ENCODE measurements at regions not wholly inside any gene's neighbourhood (a gene's known extent, or its start where the extent isn't known, plus 50 kb on each side); places are given as distances from the start of the nearest gene placed in this dataset.

DNA sequence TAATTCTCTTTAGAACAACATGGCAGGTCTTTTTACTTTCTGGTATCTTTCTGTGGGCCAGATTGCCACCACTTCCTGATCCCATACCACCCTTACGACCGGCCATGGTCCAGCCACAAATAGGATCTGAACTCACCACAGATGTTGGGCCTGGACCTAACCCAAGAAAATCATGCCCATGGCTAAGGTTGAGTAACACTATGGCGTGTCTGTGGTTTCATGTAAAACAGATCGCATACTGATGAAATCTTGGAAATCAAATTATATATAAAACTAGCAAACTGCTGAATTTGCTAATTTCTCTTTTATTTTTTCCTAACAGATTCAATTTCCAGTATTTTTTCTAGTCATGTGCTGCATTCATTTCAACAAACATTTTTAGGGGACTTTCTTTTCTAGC, 77.2 kb downstream of the CH25H start:
- Histone ChIP-seq H4K20me1 (ENCODE audit: insufficient read depth) (no peaks in the 10 kb centered on the region), H3K27ac (peak overlapping the region; percentile 64), H3K79me2 (ENCODE audit: insufficient read depth) (no peaks in the 10 kb centered on the region), H3K4me3 (peak overlapping the region; percentile 44), H3K9ac (peak overlapping the region; percentile 35; the same call in 1 of the 2 replicates), H3K9me3 (ENCODE audit: low read depth) (no peaks in the 10 kb centered on the region), H3K36me3 (ENCODE audit: low read depth) (no peaks in the 10 kb centered on the region), H3F3A (ENCODE audit: insufficient read depth) (peaks cover 10% of the 10 kb centered on the region; the same call in 1 of the 2 replicates), H2AFZ (no peak overlapping the region; the same call in 1 of the 2 replicates), H3K4me1 (ENCODE audit: insufficient read depth) (peaks cover 20% of the 10 kb centered on the region), H3K4me2 (ENCODE audit: unreplicated experiment) (peak overlapping the region; percentile 88), H3K9me2 (ENCODE audit: insufficient read depth) (no peaks in the 10 kb centered on the region), H3K27me3 (replicated peaks; ENCODE audit: insufficient read depth) (no peaks in the 10 kb centered on the region)
- DNase-seq: peak; percentile 92
- in situ Hi-C loops (cut with MboI): no loop called here
- no peak for TF ChIP-seq EZH2 (IDR thresholded peaks at IDR 0.05; ENCODE audit: insufficient read depth, poor library complexity, severe bottlenecking)
- no peak for TF ChIP-seq EZH2phosphoT487 (IDR thresholded peaks at IDR 0.05; ENCODE audit: insufficient read depth, low read depth)
- WGBS, 2 experiments (ENCODE audit: low coverage in 1 of 2, low lambda C conversion rate in 2 of 2, missing lambda C conversion rate in 2 of 2): 4 to 6% methylated on average over 4 of the region's 4 CpGs

DNA sequence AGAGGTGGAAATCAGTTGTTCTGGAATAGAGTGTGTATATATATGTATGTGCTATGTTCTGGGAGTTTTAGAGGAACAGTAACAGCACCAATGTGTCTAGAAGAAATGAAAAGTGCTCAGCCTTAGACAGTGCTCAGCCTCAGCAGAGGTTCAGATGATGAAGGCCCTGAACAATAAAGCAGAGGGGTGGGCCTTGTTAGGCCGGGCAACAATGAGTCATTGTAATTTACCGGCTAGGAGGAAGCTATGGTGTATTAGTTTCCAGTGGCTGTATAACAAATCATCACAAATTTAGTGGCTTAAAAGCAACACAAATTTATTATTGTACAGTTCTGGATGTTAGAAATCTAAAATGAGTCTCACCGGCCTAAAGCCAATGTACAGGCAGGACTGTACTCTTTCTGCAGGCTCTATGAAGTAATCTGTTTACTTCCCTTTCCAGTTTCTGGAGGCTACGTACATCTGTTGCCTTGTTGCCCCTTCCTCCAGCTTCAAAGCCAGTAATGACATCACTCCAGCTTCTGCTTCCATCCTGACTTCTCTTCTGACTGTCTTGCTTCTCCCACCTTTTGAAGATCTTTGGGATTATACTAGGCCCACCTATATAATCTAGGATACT, 84.6 kb downstream of the CH25H start:
- DNase-seq: peak; percentile 42
- H2AFZ ChIP-seq: no peak overlapping the region

DNA sequence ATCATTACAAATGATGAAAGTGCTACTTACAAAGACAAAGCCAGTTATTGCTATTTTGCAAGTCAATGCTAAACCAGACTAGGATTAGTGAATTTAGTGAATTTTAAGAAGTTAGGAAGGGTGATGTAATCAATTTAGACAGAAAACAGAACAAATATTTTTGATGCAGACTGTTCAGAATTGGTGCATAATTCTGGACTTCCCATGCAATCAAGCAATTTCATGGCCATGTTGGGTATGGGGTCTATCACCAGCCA, 85.4 kb downstream of the CH25H start:
- Histone ChIP-seq H3K79me2 (ENCODE audit: insufficient read depth) (no peaks in the 10 kb centered on the region), H3K9ac (no peak overlapping the region), H3F3A (ENCODE audit: insufficient read depth) (peaks cover 20% of the 10 kb centered on the region), H4K20me1 (ENCODE audit: insufficient read depth) (no peaks in the 10 kb centered on the region), H3K4me3 (no peak overlapping the region), H3K4me2 (ENCODE audit: unreplicated experiment) (no peak overlapping the region), H2AFZ (no peak overlapping the region), H3K36me3 (ENCODE audit: low read depth) (no peaks in the 10 kb centered on the region), H3K4me1 (ENCODE audit: insufficient read depth) (peaks cover 40% of the 10 kb centered on the region), H3K27me3 (replicated peaks; ENCODE audit: insufficient read depth) (no peaks in the 10 kb centered on the region), H3K9me2 (ENCODE audit: insufficient read depth) (no peaks in the 10 kb centered on the region), H3K9me3 (ENCODE audit: low read depth) (no peaks in the 10 kb centered on the region), H3K27ac (no peak overlapping the region)
- TF ChIP-seq EZH2phosphoT487 (IDR thresholded peaks at IDR 0.05; ENCODE audit: insufficient read depth, low read depth) (no peak), EZH2 (IDR thresholded peaks at IDR 0.05; ENCODE audit: insufficient read depth, poor library complexity, severe bottlenecking) (no peak)
- no peak for DNase-seq
- in situ Hi-C loops (cut with MboI): no loop called here

More for the DNA sequence above, 84.6 kb downstream of the CH25H start:
- Histone ChIP-seq H4K20me1 (ENCODE audit: insufficient read depth) (no peaks in the 10 kb centered on the region), H3K79me2 (ENCODE audit: insufficient read depth) (no peaks in the 10 kb centered on the region), H3K9me2 (ENCODE audit: insufficient read depth) (no peaks in the 10 kb centered on the region), H3K4me2 (ENCODE audit: unreplicated experiment) (no peak overlapping the region), H3K27ac (no peak overlapping the region), H3K27me3 (replicated peaks; ENCODE audit: insufficient read depth) (no peaks in the 10 kb centered on the region), H3K36me3 (ENCODE audit: low read depth) (no peaks in the 10 kb centered on the region), H3K9me3 (ENCODE audit: low read depth) (no peaks in the 10 kb centered on the region), H3K4me1 (ENCODE audit: insufficient read depth) (peaks cover 31% of the 10 kb centered on the region), H3F3A (ENCODE audit: insufficient read depth) (peaks cover 11% of the 10 kb centered on the region; the same call in 1 of the 2 replicates), H3K4me3 (no peak overlapping the region), H3K9ac (no peak overlapping the region)
- WGBS, 2 experiments (ENCODE audit: low coverage in 1 of 2, low lambda C conversion rate in 2 of 2, missing lambda C conversion rate in 2 of 2): 42 to 46% methylated on average over 4 of the region's 4 CpGs
- in situ Hi-C loops (cut with MboI): no loop called here
- no peak for TF ChIP-seq EZH2 (IDR thresholded peaks at IDR 0.05; ENCODE audit: insufficient read depth, poor library complexity, severe bottlenecking)
- no peak for TF ChIP-seq EZH2phosphoT487 (IDR thresholded peaks at IDR 0.05; ENCODE audit: insufficient read depth, low read depth)

DNA sequence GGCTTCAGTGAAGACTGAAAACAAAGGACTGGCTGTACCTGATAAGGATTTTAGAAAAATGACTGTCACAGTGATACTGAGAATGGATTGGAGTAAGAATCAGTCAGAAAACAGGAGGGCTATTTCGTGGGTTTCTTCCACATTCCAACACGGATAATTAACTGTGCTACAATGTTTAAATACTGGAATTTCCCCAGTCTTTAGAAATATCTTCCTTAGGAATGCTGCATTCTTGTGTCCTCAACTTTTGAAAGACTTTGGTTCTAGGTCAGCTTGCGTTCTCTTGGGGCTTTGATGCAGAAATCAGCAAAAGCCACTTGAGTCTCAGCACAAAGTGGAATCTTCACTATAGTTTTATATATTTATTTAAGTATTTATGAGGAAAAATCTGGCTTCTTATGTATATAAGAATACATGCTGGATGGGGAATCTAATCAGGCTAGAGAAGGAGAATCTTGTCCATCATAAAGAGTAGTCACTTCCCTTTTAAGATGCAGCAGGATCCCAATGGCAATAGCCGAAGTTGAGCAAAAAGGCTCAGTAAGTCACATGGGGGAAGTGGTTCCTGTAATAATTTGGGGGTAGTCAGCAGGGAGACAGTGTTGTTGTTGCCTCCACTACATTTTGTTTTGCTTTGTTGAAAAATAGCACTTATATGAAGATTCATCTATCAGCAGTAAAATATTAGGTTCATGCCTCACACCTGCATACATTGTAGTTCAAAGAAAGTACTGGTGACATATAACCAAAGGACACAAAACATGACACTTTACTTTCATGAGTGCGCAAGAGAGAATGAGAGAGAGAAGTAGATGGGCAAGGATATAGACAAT, 86.0 kb downstream of the CH25H start:
- Histone ChIP-seq H3K79me2 (ENCODE audit: insufficient read depth) (no peaks in the 10 kb centered on the region), H3K27ac (no peak overlapping the region), H3K36me3 (ENCODE audit: low read depth) (no peaks in the 10 kb centered on the region), H3K9ac (no peak overlapping the region), H3K9me2 (ENCODE audit: insufficient read depth) (no peaks in the 10 kb centered on the region), H3K4me3 (no peak overlapping the region), H4K20me1 (ENCODE audit: insufficient read depth) (no peaks in the 10 kb centered on the region), H3K27me3 (replicated peaks; ENCODE audit: insufficient read depth) (no peaks in the 10 kb centered on the region), H3K9me3 (ENCODE audit: low read depth) (no peaks in the 10 kb centered on the region), H3K4me2 (ENCODE audit: unreplicated experiment) (no peak overlapping the region), H3K4me1 (ENCODE audit: insufficient read depth) (peaks cover 44% of the 10 kb centered on the region), H3F3A (ENCODE audit: insufficient read depth) (peaks cover 24% of the 10 kb centered on the region), H2AFZ (no peak overlapping the region)
- in situ Hi-C loops (cut with MboI): no loop called here
- TF ChIP-seq EZH2phosphoT487 (IDR thresholded peaks at IDR 0.05; ENCODE audit: insufficient read depth, low read depth): no peak
- no peak for TF ChIP-seq EZH2 (IDR thresholded peaks at IDR 0.05; ENCODE audit: insufficient read depth, poor library complexity, severe bottlenecking)
- 84 to 88% methylated on average over 5 of the region's 5 CpGs for WGBS, 2 experiments (ENCODE audit: low coverage in 1 of 2, low lambda C conversion rate in 2 of 2, missing lambda C conversion rate in 2 of 2)
- no peak for DNase-seq

Data from GM23248 (cell line).